ENCODE measurements at regions not wholly inside any gene's neighbourhood (a gene's known extent, or its start where the extent isn't known, plus 50 kb on each side); places are given as distances from the start of the nearest gene placed in this dataset.

DNA sequence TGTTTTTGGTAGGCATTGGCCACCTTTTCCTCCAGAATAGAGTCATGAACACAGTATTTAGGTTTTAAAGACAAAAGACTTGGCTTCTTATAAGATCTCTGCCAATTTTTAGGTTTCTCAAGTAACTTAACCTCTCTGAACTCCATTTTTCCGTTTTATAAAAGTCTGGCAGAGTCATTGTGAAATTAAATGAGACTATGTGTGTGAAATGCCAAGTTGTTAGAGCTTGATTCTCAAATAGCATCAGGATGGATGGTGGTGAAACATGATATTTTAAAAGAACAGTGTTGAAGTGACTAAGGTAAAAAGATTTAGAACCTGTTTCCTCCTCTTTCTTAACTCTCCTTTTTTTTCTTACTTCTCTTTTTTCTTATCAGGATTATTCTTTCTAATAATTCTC lies 617.7 kb upstream of the SLITRK1 start:
- TF ChIP-seq, protein P1, sequence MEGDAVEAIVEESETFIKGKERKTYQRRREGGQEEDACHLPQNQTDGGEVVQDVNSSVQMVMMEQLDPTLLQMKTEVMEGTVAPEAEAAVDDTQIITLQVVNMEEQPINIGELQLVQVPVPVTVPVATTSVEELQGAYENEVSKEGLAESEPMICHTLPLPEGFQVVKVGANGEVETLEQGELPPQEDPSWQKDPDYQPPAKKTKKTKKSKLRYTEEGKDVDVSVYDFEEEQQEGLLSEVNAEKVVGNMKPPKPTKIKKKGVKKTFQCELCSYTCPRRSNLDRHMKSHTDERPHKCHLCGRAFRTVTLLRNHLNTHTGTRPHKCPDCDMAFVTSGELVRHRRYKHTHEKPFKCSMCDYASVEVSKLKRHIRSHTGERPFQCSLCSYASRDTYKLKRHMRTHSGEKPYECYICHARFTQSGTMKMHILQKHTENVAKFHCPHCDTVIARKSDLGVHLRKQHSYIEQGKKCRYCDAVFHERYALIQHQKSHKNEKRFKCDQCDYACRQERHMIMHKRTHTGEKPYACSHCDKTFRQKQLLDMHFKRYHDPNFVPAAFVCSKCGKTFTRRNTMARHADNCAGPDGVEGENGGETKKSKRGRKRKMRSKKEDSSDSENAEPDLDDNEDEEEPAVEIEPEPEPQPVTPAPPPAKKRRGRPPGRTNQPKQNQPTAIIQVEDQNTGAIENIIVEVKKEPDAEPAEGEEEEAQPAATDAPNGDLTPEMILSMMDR (IDR thresholded peaks at IDR 0.05), result no peak
- DNase-seq (ENCODE audit: low spot score), result no peak

DNA sequence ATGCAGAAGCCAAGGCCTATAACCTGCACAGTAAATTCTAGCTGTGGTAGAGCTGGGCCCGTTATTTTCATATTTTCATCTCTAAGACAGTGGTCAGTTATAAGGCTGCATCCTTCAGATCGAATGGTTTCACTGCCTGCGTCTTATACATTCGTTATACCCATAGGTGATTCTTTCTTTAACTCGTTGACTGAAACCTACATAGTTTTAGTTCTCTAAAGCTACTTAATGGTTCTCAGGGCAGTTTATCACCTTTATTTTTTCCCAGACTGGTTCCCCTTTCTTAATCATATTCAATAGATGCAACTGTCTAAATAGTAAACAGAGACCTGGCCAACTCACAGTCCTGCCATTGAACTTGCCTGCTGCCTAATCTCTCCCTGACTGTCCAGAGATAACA lies 615.3 kb upstream of the SLITRK1 start:
- TF ChIP-seq, protein P1 (IDR thresholded peaks at IDR 0.05), result no peak
- DNase-seq (ENCODE audit: low spot score) (no peak), ATAC-seq (ENCODE audit: low FRiP score) (no peak)

More for the DNA sequence above, 617.7 kb upstream of the SLITRK1 start:
- no peak for ATAC-seq (ENCODE audit: low FRiP score)

DNA sequence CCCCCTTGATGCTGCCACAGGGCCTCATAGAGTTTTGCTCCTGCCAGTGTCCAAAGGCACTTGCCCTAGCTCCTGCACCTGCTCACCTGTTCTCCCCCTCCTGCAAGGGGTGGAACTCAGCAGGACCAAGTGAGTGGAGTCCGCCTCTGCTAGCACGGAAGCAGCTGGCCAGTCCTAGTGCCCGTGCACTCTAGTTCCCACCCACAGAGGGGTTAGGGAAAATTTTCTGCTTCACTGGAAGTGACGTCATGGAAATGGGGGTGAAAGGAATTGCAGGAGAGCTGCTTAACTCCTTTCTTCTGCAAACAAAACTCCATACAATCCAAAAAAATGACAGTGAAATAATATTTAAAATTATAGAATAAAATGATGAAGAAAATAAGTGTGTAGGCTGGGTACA lies 609.7 kb upstream of the SLITRK1 start:
- TF ChIP-seq, protein P1 (IDR thresholded peaks at IDR 0.05), result no peak
- ATAC-seq (ENCODE audit: low FRiP score) (no peak), DNase-seq (ENCODE audit: low spot score) (no peak)

DNA sequence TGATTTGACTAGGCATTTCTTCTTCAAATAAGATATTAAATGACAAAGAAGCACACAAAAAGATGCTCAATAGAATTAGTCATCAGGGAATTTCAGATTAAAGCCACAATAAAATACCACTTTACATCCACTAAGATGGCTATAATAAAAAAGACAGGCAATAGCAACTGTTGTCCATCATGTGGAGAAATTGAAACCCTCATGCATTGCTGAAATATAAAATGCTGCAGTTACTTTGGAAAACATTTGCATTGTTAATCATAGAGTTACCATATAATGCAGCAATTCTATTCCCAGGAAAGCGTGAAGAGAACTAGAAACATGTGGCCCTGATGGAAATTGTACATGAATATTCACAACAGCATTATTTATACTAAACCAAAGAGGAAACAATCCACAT lies 605.5 kb upstream of the SLITRK1 start:
- DNase-seq (ENCODE audit: low spot score), result no peak
- no peak for ATAC-seq (ENCODE audit: low FRiP score)
- TF ChIP-seq, protein P1 (IDR thresholded peaks at IDR 0.05), result no peak

DNA sequence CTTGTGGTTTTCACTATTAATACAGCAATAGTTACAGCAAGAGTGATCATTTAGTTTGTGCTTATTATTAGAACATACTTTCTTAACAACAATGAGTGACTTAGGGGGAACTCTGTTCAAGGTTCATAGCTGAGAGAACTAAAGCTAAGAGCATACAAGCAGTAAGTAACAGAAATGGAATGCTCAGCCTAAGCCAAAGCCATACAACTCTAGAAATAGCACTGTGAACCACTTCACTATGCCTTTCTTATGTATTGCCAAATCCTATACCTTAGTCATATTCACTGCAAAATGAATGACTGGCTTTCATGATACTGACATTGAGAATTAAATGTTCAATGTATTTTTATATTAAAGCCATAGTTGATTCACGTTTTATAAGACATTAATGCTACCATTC lies 599.7 kb upstream of the SLITRK1 start:
- DNase-seq (ENCODE audit: low spot score) (no peak), ATAC-seq (ENCODE audit: low FRiP score) (no peak)
- TF ChIP-seq, protein P1 (IDR thresholded peaks at IDR 0.05), result no peak

DNA sequence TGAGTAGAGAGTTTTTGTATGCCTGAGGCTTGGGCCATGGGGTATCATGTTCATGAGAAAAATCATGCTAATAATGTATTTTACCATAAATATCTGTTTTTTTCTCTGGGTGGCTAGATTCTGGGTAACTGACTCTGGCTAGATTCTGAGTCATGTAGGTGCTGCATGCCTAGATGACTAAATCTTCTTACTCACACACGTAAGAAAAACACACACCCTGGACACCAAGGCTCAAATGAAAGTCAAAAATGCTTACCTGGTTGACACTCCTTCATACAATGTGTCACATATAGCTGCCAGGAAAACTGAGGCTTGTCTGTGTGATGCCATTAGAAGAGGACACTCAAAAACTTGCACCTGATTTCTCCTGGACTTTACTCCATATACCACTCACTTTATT lies 597.4 kb upstream of the SLITRK1 start:
- TF ChIP-seq, protein P1 (IDR thresholded peaks at IDR 0.05), result no peak
- DNase-seq (ENCODE audit: low spot score), result no peak
- no peak for ATAC-seq (ENCODE audit: low FRiP score)

DNA sequence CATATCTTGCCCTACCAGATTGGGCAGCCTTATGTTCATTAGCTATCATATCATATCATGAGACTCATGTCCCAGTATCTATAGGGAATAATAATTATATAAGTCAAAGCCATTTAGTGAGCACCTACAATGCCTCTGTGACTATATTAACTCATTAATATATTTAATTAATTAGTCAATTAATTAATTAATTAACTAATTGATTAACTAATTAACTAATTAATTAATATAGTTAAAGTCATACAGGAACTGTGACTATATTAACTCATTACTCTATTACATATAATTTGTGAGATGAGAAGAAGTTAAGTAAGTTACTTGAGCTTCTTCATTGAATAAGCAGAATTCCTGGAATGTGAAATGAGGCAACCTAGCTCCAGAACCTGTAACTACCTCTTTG lies 588.3 kb upstream of the SLITRK1 start:
- ATAC-seq (ENCODE audit: low FRiP score) (no peak), DNase-seq (ENCODE audit: low spot score) (no peak)
- TF ChIP-seq, protein P1 (IDR thresholded peaks at IDR 0.05), result no peak

All from omental fat pad (tissue), 3 donors.